GM23248 (cell line): ENCODE measurements at regions not wholly inside any gene's neighbourhood (a gene's known extent, or its start where the extent isn't known, plus 50 kb on each side); places are given as distances from the start of the nearest gene placed in this dataset.
A peak's percentile ranks its signal among the peaks of the same experiment; 100 is the strongest.

Source experiments
- DNase-seq: peaks from one replicate; pipeline ENCODE4 v3.0.0-alpha.2; 2015
- H2AFZ ChIP-seq: fragments of 200-600 bp; sonication (generic); 2 replicates; pipeline ENCODE4 v1.6.1; 2016; ENCODE audit warnings: antibody characterized with exemption
- H3F3A ChIP-seq: fragments of 200-600 bp; sonication (generic); 2 replicates; pipeline ENCODE4 v1.6.1; 2016; ENCODE audit warnings: mild to moderate bottlenecking, antibody characterized with exemption, mixed run types; ENCODE audit not compliant: insufficient read depth
- H3K27ac ChIP-seq: fragments of 200-600 bp; sonication (generic); 2 replicates; pipeline ENCODE4 v1.5.1; 2016; ENCODE audit warnings: mild to moderate bottlenecking
- H3K27me3 ChIP-seq: fragments of 200-600 bp; sonication (generic); replicated peaks from 2 replicates; pipeline ENCODE4 v1.6.1; 2016; ENCODE audit warnings: mild to moderate bottlenecking; ENCODE audit not compliant: insufficient read depth
- H3K36me3 ChIP-seq: fragments of 200-600 bp; sonication (generic); 2 replicates; pipeline ENCODE4 v1.6.1; 2016; ENCODE audit warnings: low read depth, mild to moderate bottlenecking
- H3K4me1 ChIP-seq: fragments of 200-600 bp; sonication (generic); 2 replicates; pipeline ENCODE4 v1.6.1; 2016; ENCODE audit warnings: mild to moderate bottlenecking; ENCODE audit not compliant: insufficient read depth
- H3K4me2 ChIP-seq: fragments of 200-600 bp; sonication (generic); one replicate; pipeline ENCODE4 v1.6.1; 2016; ENCODE audit warnings: mild to moderate bottlenecking; ENCODE audit not compliant: unreplicated experiment
- H3K4me3 ChIP-seq: fragments of 200-600 bp; sonication (generic); 2 replicates; pipeline ENCODE4 v1.5.1; 2016; ENCODE audit warnings: mild to moderate bottlenecking
- H3K79me2 ChIP-seq: fragments of 200-600 bp; sonication (generic); 2 replicates; pipeline ENCODE4 v1.6.1; 2016; ENCODE audit warnings: mild to moderate bottlenecking; ENCODE audit not compliant: insufficient read depth
- H3K9ac ChIP-seq: fragments of 200-600 bp; sonication (generic); 2 replicates; pipeline ENCODE4 v1.6.1; 2016; ENCODE audit warnings: mild to moderate bottlenecking
- H3K9me2 ChIP-seq: fragments of 200-600 bp; sonication (generic); 2 replicates; pipeline ENCODE4 v1.6.1; 2016; ENCODE audit warnings: mixed run types, mild to moderate bottlenecking, moderate library complexity; ENCODE audit not compliant: insufficient read depth
- H3K9me3 ChIP-seq: fragments of 200-600 bp; sonication (generic); one replicate; pipeline ENCODE4 v1.6.1; 2017; ENCODE audit warnings: low read depth
- H4K20me1 ChIP-seq: fragments of 200-600 bp; sonication (generic); 2 replicates; pipeline ENCODE4 v1.6.0; 2016; ENCODE audit not compliant: insufficient read depth
- EZH2 ChIP-seq: fragments of 200-600 bp; sonication (generic); IDR thresholded peaks from 2 replicates; pipeline ENCODE4 v1.6.1; 2018; ENCODE audit warnings: antibody characterized with exemption, mild to moderate bottlenecking; ENCODE audit not compliant: insufficient read depth, poor library complexity, severe bottlenecking
- EZH2phosphoT487 ChIP-seq: fragments of 200-600 bp; sonication (generic); IDR thresholded peaks from 2 replicates; pipeline ENCODE4 v1.6.1; 2018; ENCODE audit warnings: antibody characterized with exemption, moderate library complexity, mild to moderate bottlenecking, low read depth; ENCODE audit not compliant: insufficient read depth
- WGBS, 2 experiments: methylation state at CpG; one replicate each; pipeline ENCODE4 v1.1.6; 2015 to 2017; ENCODE audit warnings: low lambda C conversion rate in 2 of 2, low coverage in 1 of 2; ENCODE audit errors: missing lambda C conversion rate in 2 of 2; 5-methylcytosine and 5-hydroxymethylcytosine counted together
- in situ Hi-C: fragments of 300-500 bp; cut with MboI; formaldehyde crosslinking; loops from 2 replicates; pipeline ENCODE4 v1.15.0; 2020

DNA sequence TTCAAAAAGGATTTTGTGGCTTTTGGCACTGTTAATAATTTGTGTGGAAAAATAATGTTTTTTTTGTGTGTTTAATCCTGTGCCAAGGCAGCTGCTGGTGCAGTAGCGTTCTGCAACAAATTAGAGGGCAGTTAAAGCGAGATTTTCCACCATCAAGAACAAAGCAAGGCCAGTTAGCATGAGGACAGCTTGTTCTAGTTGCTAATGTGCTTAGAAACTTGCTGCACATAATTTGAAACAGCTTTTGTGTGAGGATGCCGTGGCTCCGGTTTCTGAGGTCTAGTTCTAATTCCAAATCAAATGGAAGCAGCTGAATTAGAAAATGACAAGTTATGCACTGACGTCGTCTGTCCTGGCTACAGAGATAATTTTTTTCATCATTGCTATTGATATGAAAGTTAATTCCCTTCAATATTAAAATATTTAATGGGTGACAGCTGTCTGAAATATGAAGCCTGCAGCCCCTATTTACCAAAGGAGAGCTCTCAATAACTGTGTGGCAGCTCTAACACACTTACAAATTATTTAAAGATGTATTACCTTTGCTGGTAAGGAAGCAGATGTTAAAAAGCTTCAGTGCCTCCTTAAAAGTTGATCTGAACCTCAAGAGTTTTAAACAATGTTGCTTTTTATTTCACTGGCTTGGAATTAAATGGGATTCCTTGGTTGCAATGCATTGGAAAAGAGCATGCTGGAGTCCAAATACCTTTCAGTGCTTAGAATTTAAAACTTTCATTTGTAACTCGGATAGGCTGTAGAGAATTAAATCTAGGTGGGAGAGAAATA lies 128.6 kb downstream of the SPATA31D1 start:
- no peaks in the 10 kb centered on the region for H4K20me1 ChIP-seq
- no peaks in the 10 kb centered on the region for H3F3A ChIP-seq
- no peak overlapping the region for H3K9ac ChIP-seq
- 21 to 27% methylated on average over 7 of the region's 7 CpGs for WGBS, 2 experiments
- peak; percentile 19 for DNase-seq
- 0 out of 2 replicates have a peak, but pooled peaks cover 11% of the 10 kb centered on the region for H3K4me1 ChIP-seq
- H3K27ac ChIP-seq, result no peak overlapping the region
- in situ Hi-C loops, result no loop called here
- TF ChIP-seq EZH2phosphoT487 (no peak), EZH2 (no peak)
- no peaks in the 10 kb centered on the region for H3K36me3 ChIP-seq
- H2AFZ ChIP-seq, result no peak overlapping the region
- H3K4me3 ChIP-seq, result no peak overlapping the region
- no peaks in the 10 kb centered on the region for H3K9me3 ChIP-seq
- no peaks in the 10 kb centered on the region for H3K79me2 ChIP-seq
- H3K4me2 ChIP-seq, result peak overlapping the region; percentile 15
- no peaks in the 10 kb centered on the region for H3K9me2 ChIP-seq
- no peaks in the 10 kb centered on the region for H3K27me3 ChIP-seq

DNA sequence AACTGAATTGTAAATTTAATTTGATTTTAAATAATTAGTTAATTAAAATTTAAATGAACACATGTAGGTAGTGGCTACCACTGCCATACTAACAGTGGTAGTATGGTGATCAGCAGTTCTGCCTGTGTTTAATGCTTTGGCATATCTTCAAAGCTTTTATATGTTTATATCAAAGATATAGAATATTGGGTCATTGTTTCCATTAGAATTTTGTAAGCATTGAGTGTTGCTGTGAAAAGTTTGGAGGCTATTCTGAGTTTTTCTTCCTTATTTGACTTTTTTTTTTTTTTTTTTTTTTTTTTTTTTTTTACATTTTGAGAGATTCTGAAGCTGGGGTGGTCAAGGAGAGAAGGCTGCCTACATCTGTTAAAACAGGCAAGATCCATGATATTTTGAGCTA lies 134.2 kb downstream of the SPATA31D1 start:
- Histone ChIP-seq H3K27ac (no peak overlapping the region), H3K4me2 (no peak overlapping the region), H4K20me1 (no peaks in the 10 kb centered on the region), H3K4me1 (peaks cover 9% of the 10 kb centered on the region), H2AFZ (no peak overlapping the region), H3K9me3 (no peaks in the 10 kb centered on the region), H3K36me3 (no peaks in the 10 kb centered on the region), H3K4me3 (no peak overlapping the region), H3F3A (0 out of 2 replicates have a peak, but pooled peaks cover 5% of the 10 kb centered on the region), H3K9me2 (no peaks in the 10 kb centered on the region), H3K27me3 (no peaks in the 10 kb centered on the region), H3K9ac (no peak overlapping the region), H3K79me2 (no peaks in the 10 kb centered on the region)
- no peak for DNase-seq
- TF ChIP-seq EZH2, result no peak
- TF ChIP-seq EZH2phosphoT487, result no peak
- in situ Hi-C loops, result no loop called here

DNA sequence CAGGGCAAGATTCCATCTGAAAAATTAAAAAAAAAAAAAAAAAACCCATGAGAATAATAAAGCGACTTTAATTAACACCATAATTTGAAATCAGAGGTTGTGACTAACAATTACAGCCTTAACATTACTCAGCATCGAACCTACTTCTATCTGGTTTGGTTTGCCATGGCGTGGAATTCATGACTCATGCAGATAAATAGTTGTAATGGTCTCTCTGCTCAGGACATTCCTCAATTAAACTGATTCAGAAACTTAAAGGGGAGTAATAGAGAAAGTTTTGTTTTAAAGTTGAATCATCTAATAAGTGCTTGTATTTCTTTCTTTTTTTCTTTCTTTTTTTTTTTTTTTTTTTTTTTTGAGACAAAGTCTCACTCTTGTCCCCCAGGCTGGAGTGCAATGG lies 135.5 kb downstream of the SPATA31D1 start:
- Histone ChIP-seq H3K4me3 (no peak overlapping the region), H3K27me3 (no peaks in the 10 kb centered on the region), H3K4me2 (no peak overlapping the region), H3K79me2 (no peaks in the 10 kb centered on the region), H3K9ac (no peak overlapping the region), H3F3A (0 out of 2 replicates have a peak, but pooled peaks cover 5% of the 10 kb centered on the region), H3K36me3 (no peaks in the 10 kb centered on the region), H3K4me1 (peaks cover 9% of the 10 kb centered on the region), H3K27ac (peak overlapping the region; percentile 40; the same call in 1 of the 2 replicates), H4K20me1 (no peaks in the 10 kb centered on the region), H2AFZ (no peak overlapping the region), H3K9me2 (no peaks in the 10 kb centered on the region), H3K9me3 (no peaks in the 10 kb centered on the region)
- no peak for TF ChIP-seq EZH2
- no peak for TF ChIP-seq EZH2phosphoT487
- in situ Hi-C loops, result no loop called here
- WGBS, 2 experiments, result 5 to 6% methylated on average over 3 of the region's 3 CpGs
- DNase-seq, result peak; percentile 91

DNA sequence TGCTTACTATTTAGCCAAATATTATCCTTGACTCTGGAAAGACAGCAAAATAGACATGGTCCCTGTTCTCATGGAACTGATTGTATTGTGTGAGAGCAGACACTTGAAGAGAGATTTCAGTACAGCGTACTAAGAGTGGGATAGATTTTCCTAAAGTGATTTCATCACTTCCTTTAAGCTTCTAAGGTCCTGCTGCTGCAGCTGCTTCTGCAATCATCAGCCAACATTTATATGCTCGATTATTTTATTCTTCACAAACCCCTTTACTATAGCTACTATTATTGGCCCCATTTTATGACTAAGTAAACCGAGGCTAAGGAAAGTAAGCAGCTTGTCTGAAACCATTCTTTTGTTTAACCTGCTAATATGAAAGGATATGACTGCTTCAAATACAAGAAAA lies 137.7 kb downstream of the SPATA31D1 start:
- no peaks in the 10 kb centered on the region for H3K79me2 ChIP-seq
- no peaks in the 10 kb centered on the region for H3K27me3 ChIP-seq
- in situ Hi-C loops, result no loop called here
- H3K4me2 ChIP-seq, result no peak overlapping the region
- H3K4me1 ChIP-seq, result peaks cover 14% of the 10 kb centered on the region
- no peak overlapping the region for H3K4me3 ChIP-seq
- no peak for DNase-seq
- H3K9me2 ChIP-seq, result no peaks in the 10 kb centered on the region
- H3K9me3 ChIP-seq, result no peaks in the 10 kb centered on the region
- no peak overlapping the region for H3K27ac ChIP-seq
- H4K20me1 ChIP-seq, result no peaks in the 10 kb centered on the region
- no peak overlapping the region for H2AFZ ChIP-seq
- H3F3A ChIP-seq, result 0 out of 2 replicates have a peak, but pooled peaks cover 5% of the 10 kb centered on the region
- TF ChIP-seq EZH2phosphoT487 (no peak), EZH2 (no peak)
- no peaks in the 10 kb centered on the region for H3K36me3 ChIP-seq
- WGBS, 2 experiments, result 70 to 72% methylated on average over 3 of the region's 3 CpGs
- no peak overlapping the region for H3K9ac ChIP-seq

DNA sequence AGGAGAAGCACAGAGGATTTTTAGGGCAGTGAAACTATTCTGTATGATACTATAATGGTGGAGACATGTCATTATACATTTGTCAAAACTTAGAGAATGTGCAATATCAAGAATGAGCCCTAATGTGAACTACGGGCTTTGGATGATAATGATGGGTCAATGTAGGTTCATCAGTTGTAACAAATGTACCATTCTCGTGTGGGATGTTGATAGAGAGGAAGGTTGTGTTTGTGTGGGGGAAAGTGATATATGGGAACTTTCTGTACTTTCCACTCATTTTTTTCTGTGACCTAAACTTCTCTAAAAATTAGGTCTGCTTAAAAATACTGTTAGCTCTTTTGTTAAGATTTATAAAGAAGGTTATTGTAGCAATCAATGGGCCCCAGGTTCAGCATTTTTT lies 138.9 kb downstream of the SPATA31D1 start:
- Histone ChIP-seq H3K79me2 (no peaks in the 10 kb centered on the region), H3K9ac (no peak overlapping the region), H2AFZ (no peak overlapping the region), H3K36me3 (no peaks in the 10 kb centered on the region), H3K4me3 (no peak overlapping the region), H3K4me1 (peaks cover 14% of the 10 kb centered on the region), H3K27ac (no peak overlapping the region), H3K27me3 (no peaks in the 10 kb centered on the region), H3K9me3 (no peaks in the 10 kb centered on the region), H3K9me2 (no peaks in the 10 kb centered on the region), H4K20me1 (no peaks in the 10 kb centered on the region), H3K4me2 (no peak overlapping the region), H3F3A (0 out of 2 replicates have a peak, but pooled peaks cover 5% of the 10 kb centered on the region)
- TF ChIP-seq EZH2phosphoT487 (no peak), EZH2 (no peak)
- in situ Hi-C loops, result no loop called here
- WGBS, 2 experiments, result 88 to 89% methylated on average over 2 of the region's 2 CpGs
- no peak for DNase-seq
